Ishikawa (cell line): ENCODE measurements at regions not wholly inside any gene's neighbourhood (a gene's known extent, or its start where the extent isn't known, plus 50 kb on each side); places are given as distances from the start of the nearest gene placed in this dataset.

Source experiments
- CEBPB ChIP-seq: IDR thresholded peaks from 2 replicates; pipeline ENCODE4 v1.6.1; 2012
- NFIC ChIP-seq: IDR thresholded peaks from 2 replicates; pipeline ENCODE4 v1.6.1; 2012

DNA sequence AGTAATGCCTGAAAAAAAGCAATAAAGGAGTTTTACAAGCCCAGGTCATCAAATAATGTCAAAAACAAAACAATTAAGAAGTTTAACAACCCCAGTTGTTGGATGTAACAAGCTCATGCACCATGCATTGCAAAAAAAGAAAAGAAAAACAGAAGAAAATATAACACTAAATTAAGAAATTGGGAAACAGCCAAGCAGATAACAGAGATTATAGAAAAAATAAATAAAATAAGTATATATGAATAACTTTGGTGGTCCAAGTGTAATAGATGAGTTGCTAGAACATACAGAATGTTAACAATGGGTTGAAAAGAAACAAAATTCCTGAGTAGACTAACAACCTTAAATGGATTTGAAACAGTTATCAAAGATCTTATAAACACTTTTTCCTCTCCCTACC lies 573.1 kb upstream of the SOX11 start:
- TF ChIP-seq NFIC (no peak), CEBPB (no peak)
